Left ventricle myocardium inferior (tissue), 1 donor: ENCODE measurements at regions not wholly inside any gene's neighbourhood (a gene's known extent, or its start where the extent isn't known, plus 50 kb on each side); places are given as distances from the start of the nearest gene placed in this dataset.

Source experiments
- DNase-seq: peaks from one replicate; pipeline ENCODE4 v3.0.0-alpha.2; 2020
- H3K27ac ChIP-seq: fragments of 200-600 bp; replicated peaks from 2 replicates; pipeline ENCODE4 v1.8.0; 2021
- H3K27me3 ChIP-seq: fragments of 200-600 bp; 2 replicates; pipeline ENCODE4 v1.8.0; 2021; ENCODE audit warnings: low read depth
- H3K36me3 ChIP-seq: fragments of 200-600 bp; 2 replicates; pipeline ENCODE4 v1.8.0; 2021
- H3K4me1 ChIP-seq: fragments of 200-600 bp; 2 replicates; pipeline ENCODE4 v1.8.0; 2021
- H3K4me3 ChIP-seq: fragments of 200-600 bp; 2 replicates; pipeline ENCODE4 v1.8.0; 2021; ENCODE audit warnings: mild to moderate bottlenecking, moderate library complexity
- H3K9me3 ChIP-seq: fragments of 200-600 bp; replicated peaks from 2 replicates; pipeline ENCODE4 v1.8.0; 2021
- CTCF ChIP-seq: fragments of 200-600 bp; IDR thresholded peaks from 2 replicates; pipeline ENCODE4 v1.8.0; 2021; ENCODE audit warnings: antibody characterized with exemption, mild to moderate bottlenecking, borderline replicate concordance
- intact Hi-C: fragments of 100-400 bp; cut with micrococcal nuclease; formaldehyde crosslinking; loops from one replicate; pipeline ENCODE4 v1.11.0; 2022
- donor health status: DM: no; HTN: yes; CAD: no; lungs with severe emphysema.

DNA sequence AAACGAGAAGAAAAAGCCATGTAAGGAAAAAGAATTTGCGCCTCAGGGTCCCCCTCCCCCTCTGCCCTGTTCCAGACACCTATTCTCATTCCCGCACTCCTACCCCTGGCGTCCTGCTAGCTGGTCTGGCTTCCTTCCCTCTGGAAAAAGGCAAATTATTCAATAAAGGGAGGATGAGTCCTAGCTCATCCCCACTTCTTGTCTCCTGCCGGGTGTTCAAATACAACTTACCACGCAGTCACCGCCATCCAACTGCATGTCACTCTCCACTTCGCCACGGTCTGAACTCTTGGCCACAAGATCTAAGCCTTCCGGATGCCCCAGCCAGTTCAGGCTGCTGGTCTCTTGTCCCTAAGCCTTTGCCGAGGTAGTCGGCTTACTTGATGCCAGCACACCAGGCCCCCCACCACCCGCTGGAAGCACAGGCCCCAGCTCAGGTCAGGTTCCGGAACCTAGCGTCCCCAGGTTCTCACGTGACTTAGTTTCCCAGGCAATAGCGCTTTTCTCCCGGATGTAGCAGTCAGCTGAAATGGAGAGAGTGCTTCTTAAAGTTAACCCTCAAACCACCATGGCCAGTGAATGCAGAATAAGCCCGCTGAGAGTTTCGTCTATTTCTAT is 209.6 kb upstream of the SPIN4 start:
- Histone ChIP-seq H3K4me1 (peaks cover 20% of the 10 kb centered on the region), H3K4me3 (peak overlapping the region; percentile 76), H3K27ac (peak overlapping the region; percentile 60), H3K27me3 (no peaks in the 10 kb centered on the region), H3K36me3 (no peaks in the 10 kb centered on the region), H3K9me3 (no peaks in the 10 kb centered on the region)
- DNase-seq: peak; percentile 35
- TF ChIP-seq CTCF: no peak
- intact Hi-C loops: no loop called here

GRCh38 chrX:63551856-63552255 is 200.7 kb upstream of the SPIN4 start:
- no peak for TF ChIP-seq CTCF

DNA sequence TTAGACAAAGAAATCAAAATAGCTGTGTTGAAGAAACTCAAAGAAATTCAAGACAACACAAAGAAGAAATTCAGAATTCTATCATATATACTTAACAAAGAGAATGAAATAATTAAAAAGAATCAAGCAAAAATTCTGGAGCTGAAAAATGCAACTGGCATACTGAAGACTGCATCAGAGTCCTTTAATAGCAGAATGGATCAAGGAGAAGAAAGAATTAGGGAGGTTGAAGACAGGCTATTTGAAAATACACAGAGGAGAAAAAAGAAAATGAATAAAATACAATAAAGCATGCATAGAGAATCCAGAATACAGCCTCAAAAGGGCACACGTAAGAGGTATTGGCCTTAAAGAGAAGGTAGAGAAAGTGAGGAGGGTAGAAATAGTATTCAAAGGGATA is 179.5 kb upstream of the SPIN4 start:
- intact Hi-C loops: no loop called here

More at GRCh38 chrX:63551856-63552255, 200.7 kb upstream of the SPIN4 start:
- Histone ChIP-seq H3K4me1 (no peaks in the 10 kb centered on the region), H3K9me3 (peaks cover 41% of the 10 kb centered on the region), H3K4me3 (no peak overlapping the region), H3K27ac (no peak overlapping the region), H3K36me3 (no peaks in the 10 kb centered on the region), H3K27me3 (no peaks in the 10 kb centered on the region)
- no peak for DNase-seq
- intact Hi-C loops: no loop called here

DNA sequence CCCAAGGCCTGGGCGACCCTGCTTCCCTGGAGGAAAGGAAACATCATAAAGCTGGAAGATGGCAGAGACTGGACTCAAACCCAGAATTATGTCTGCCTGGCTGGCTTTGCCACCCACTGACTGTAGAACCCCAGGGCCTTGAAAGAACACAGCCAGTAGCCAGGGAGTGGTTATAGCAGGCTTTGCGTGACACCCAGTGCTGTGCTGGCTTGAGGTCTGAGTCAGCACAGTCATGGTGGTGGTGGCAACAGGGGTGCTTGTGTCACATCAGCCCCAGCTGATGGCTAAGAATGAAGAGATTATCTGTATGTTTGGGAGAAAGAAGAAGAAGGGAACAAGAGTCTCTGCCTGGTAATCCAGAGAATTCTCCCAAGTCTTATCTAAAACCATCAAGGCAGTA is 178.8 kb upstream of the SPIN4 start:
- H3K27ac ChIP-seq: no peak overlapping the region
- no peaks in the 10 kb centered on the region for H3K27me3 ChIP-seq
- DNase-seq: no peak
- H3K4me1 ChIP-seq: no peaks in the 10 kb centered on the region
- H3K4me3 ChIP-seq: no peak overlapping the region
- TF ChIP-seq CTCF: no peak
- intact Hi-C loops: no loop called here
- H3K9me3 ChIP-seq: peaks cover 27% of the 10 kb centered on the region
- H3K36me3 ChIP-seq: no peaks in the 10 kb centered on the region

More for the DNA sequence above, 179.5 kb upstream of the SPIN4 start:
- Histone ChIP-seq H3K27ac (no peak overlapping the region), H3K36me3 (no peaks in the 10 kb centered on the region), H3K9me3 (peaks cover 27% of the 10 kb centered on the region), H3K27me3 (no peaks in the 10 kb centered on the region), H3K4me3 (no peak overlapping the region), H3K4me1 (no peaks in the 10 kb centered on the region)
- TF ChIP-seq CTCF: no peak
- DNase-seq: no peak

DNA sequence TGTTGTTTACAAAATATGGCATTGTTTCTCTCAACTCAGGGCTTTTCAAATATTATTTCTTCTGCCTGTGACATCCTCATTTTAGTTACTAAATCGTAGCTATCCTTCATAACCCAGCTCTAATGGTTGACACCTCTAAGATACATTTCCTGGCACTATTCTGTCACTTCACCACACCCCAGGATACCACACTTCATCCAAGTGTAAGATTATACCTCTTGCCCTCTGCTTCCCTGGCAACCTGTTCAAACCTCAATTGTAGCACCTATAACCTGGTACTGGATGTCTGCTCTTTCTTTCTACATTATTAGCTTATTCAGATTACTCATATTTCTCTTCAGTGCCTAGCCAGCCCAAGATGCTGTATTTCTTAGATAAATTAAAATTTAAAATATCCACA is 175.7 kb upstream of the SPIN4 start:
- TF ChIP-seq CTCF: no peak
- intact Hi-C loops: no loop called here
- DNase-seq: no peak

More for the DNA sequence above, 175.7 kb upstream of the SPIN4 start:
- H3K27ac ChIP-seq: no peak overlapping the region
- H3K4me3 ChIP-seq: no peak overlapping the region
- H3K4me1 ChIP-seq: no peaks in the 10 kb centered on the region
- H3K9me3 ChIP-seq: peaks cover 19% of the 10 kb centered on the region
- H3K36me3 ChIP-seq: no peaks in the 10 kb centered on the region
- no peaks in the 10 kb centered on the region for H3K27me3 ChIP-seq
